ENCODE measurements at regions not wholly inside any gene's neighbourhood (a gene's known extent, or its start where the extent isn't known, plus 50 kb on each side); places are given as distances from the start of the nearest gene placed in this dataset.

DNA sequence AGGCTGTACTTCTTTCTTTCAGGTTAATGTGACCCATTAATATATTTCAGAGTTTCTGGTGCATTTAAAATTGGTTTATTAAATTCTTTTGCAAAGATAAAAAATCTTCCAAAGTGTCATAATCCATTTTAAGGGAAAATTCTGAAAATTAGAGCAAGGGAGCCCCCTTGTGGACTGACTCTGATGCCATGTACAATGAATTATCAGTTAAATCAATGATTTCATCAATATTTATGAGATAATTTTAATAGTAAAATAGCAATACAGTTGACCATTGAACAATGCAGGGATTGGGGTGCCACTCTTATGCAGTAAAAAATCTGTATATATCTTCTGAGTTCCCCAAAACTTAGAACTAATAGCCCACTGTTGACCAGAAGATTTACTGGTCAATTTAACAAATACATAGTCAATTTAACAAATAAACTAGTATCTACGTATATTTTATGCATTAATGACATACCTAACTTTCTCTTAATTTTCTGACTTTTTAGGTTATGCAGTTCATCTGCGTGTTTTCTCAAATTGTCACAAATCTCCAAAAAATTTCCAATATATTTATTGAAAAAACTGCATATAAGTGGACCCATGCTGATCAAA, 479.1 kb upstream of the MIR17HG start:
- Histone ChIP-seq H3K4me3 (ENCODE audit: insufficient read depth, low read length, poor library complexity, severe bottlenecking) (no peak overlapping the region), H3K27me3 (ENCODE audit: low read length) (no peaks in the 10 kb centered on the region), H4K20me1 (ENCODE audit: low read depth, low read length) (no peaks in the 10 kb centered on the region), H2AFZ (ENCODE audit: low read depth, low read length, severe bottlenecking) (no peak overlapping the region), H3K9ac (ENCODE audit: low read length) (no peak overlapping the region), H3K79me2 (ENCODE audit: insufficient read depth, low read length) (no peaks in the 10 kb centered on the region), H3K36me3 (ENCODE audit: low read length) (no peaks in the 10 kb centered on the region), H3K9me2 (replicated peaks; ENCODE audit: insufficient read depth, low read length) (no peaks in the 10 kb centered on the region), H3K4me2 (ENCODE audit: low read depth, low read length, poor library complexity, severe bottlenecking) (no peak overlapping the region), H3K27ac (ENCODE audit: low read depth, low read length) (no peak overlapping the region), H3K9me3 (ENCODE audit: insufficient read depth, low read length) (no peaks in the 10 kb centered on the region), H3F3A (ENCODE audit: insufficient read depth) (no peaks in the 10 kb centered on the region)
- TF ChIP-seq EZH2phosphoT487 (conservative IDR thresholded peaks at IDR 0.05; ENCODE audit: low read length) = no peak
- TF ChIP-seq, protein P1, sequence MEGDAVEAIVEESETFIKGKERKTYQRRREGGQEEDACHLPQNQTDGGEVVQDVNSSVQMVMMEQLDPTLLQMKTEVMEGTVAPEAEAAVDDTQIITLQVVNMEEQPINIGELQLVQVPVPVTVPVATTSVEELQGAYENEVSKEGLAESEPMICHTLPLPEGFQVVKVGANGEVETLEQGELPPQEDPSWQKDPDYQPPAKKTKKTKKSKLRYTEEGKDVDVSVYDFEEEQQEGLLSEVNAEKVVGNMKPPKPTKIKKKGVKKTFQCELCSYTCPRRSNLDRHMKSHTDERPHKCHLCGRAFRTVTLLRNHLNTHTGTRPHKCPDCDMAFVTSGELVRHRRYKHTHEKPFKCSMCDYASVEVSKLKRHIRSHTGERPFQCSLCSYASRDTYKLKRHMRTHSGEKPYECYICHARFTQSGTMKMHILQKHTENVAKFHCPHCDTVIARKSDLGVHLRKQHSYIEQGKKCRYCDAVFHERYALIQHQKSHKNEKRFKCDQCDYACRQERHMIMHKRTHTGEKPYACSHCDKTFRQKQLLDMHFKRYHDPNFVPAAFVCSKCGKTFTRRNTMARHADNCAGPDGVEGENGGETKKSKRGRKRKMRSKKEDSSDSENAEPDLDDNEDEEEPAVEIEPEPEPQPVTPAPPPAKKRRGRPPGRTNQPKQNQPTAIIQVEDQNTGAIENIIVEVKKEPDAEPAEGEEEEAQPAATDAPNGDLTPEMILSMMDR (IDR thresholded peaks at IDR 0.05; ENCODE audit: insufficient read depth, low read length, poor library complexity, severe bottlenecking) = peak; percentile 68

DNA sequence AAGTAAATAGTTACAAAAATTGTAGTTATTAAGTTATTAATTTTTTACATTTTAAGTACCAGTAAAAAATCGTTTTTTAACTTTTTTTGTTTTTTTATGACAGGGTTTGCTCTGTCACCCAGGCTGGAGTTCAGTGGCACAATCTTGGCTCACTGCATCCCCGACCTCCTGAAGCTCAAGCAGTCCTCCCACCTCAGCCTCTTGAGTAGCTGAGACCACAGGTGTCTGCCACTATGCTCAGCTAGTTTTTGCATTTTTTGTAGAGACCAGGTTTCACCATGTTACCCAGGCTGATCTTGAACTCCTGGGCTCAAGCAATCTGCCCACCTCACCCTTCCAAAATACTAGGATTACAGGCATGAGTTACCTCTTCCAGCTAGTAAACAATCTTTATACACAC, 477.9 kb upstream of the MIR17HG start:
- Histone ChIP-seq H3K4me2 (ENCODE audit: low read depth, low read length, poor library complexity, severe bottlenecking) (no peak overlapping the region), H3K9me2 (replicated peaks; ENCODE audit: insufficient read depth, low read length) (no peaks in the 10 kb centered on the region), H3K9ac (ENCODE audit: low read length) (no peak overlapping the region), H4K20me1 (ENCODE audit: low read depth, low read length) (no peaks in the 10 kb centered on the region), H3K36me3 (ENCODE audit: low read length) (no peaks in the 10 kb centered on the region), H3F3A (ENCODE audit: insufficient read depth) (no peaks in the 10 kb centered on the region), H3K27me3 (ENCODE audit: low read length) (no peaks in the 10 kb centered on the region), H2AFZ (ENCODE audit: low read depth, low read length, severe bottlenecking) (no peak overlapping the region), H3K79me2 (ENCODE audit: insufficient read depth, low read length) (no peaks in the 10 kb centered on the region), H3K27ac (ENCODE audit: low read depth, low read length) (no peak overlapping the region), H3K9me3 (ENCODE audit: insufficient read depth, low read length) (no peaks in the 10 kb centered on the region), H3K4me3 (ENCODE audit: insufficient read depth, low read length, poor library complexity, severe bottlenecking) (no peak overlapping the region)
- TF ChIP-seq EZH2phosphoT487 (conservative IDR thresholded peaks at IDR 0.05; ENCODE audit: low read length) = no peak
- TF ChIP-seq, protein P1 (IDR thresholded peaks at IDR 0.05; ENCODE audit: insufficient read depth, low read length, poor library complexity, severe bottlenecking) = no peak

DNA sequence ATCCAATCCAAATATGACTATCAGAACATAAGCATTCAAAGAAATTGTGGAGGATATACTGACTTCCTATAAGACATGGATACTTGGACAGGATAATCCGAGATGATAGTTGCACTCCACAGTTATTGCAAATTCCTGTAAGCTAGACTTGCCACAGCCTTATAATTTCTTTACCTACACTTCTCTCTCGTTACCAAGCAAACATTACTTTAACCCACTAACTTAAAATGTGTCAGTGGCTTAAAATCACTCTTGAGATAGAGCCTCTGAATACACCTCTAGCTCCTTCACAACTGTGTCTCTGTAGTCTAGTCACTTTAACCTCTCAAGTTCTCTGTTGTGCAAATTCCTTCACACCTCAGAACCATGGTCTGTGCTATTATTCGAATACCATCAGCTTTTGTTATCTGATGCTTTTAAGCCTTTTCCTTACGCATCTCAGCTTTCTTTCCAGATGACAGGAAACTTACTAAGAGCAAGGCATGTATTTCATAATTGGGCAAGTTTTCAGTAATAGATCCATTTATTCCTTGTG, 474.9 kb upstream of the MIR17HG start:
- Histone ChIP-seq H3K4me2 (ENCODE audit: low read depth, low read length, poor library complexity, severe bottlenecking) (no peak overlapping the region), H3K79me2 (ENCODE audit: insufficient read depth, low read length) (no peaks in the 10 kb centered on the region), H3K27me3 (ENCODE audit: low read length) (no peaks in the 10 kb centered on the region), H4K20me1 (ENCODE audit: low read depth, low read length) (no peaks in the 10 kb centered on the region), H3K9ac (ENCODE audit: low read length) (no peak overlapping the region), H3K9me2 (replicated peaks; ENCODE audit: insufficient read depth, low read length) (no peaks in the 10 kb centered on the region), H3K36me3 (ENCODE audit: low read length) (no peaks in the 10 kb centered on the region), H3F3A (ENCODE audit: insufficient read depth) (no peaks in the 10 kb centered on the region), H2AFZ (ENCODE audit: low read depth, low read length, severe bottlenecking) (no peak overlapping the region), H3K9me3 (ENCODE audit: insufficient read depth, low read length) (no peaks in the 10 kb centered on the region), H3K27ac (ENCODE audit: low read depth, low read length) (no peak overlapping the region), H3K4me3 (ENCODE audit: insufficient read depth, low read length, poor library complexity, severe bottlenecking) (no peak overlapping the region)
- no peak for TF ChIP-seq EZH2phosphoT487 (conservative IDR thresholded peaks at IDR 0.05; ENCODE audit: low read length)
- TF ChIP-seq, protein P1 (IDR thresholded peaks at IDR 0.05; ENCODE audit: insufficient read depth, low read length, poor library complexity, severe bottlenecking) = no peak
